GM23248 (cell line): ENCODE measurements at regions not wholly inside any gene's neighbourhood (a gene's known extent, or its start where the extent isn't known, plus 50 kb on each side); places are given as distances from the start of the nearest gene placed in this dataset.

Source experiments
- EZH2 ChIP-seq: fragments of 200-600 bp; sonication (generic); IDR thresholded peaks from 2 replicates; pipeline ENCODE4 v1.6.1; 2018; ENCODE audit warnings: antibody characterized with exemption, mild to moderate bottlenecking; ENCODE audit not compliant: insufficient read depth, poor library complexity, severe bottlenecking
- EZH2phosphoT487 ChIP-seq: fragments of 200-600 bp; sonication (generic); IDR thresholded peaks from 2 replicates; pipeline ENCODE4 v1.6.1; 2018; ENCODE audit warnings: antibody characterized with exemption, moderate library complexity, mild to moderate bottlenecking, low read depth; ENCODE audit not compliant: insufficient read depth

DNA sequence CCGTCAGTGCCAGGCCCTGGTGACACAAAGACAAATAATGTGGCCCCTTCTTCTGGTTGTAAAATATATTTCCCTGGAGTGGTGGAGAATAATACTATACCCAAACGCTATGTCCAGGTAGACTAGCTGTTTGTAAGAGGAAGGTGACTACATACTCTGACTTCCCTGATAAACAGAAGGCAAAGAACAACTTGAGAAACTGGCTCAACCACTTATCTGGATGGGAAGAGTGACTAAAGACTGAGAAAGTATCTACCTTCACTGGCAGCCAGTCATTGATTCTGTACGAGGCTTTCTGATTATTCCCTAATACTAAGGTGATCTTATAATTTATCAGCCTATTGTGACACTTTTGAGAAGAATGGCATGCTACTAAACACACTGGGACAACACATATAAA lies 569.7 kb downstream of the EPHA7 start:
- TF ChIP-seq EZH2 (no peak), EZH2phosphoT487 (no peak)
